ENCODE measurements at regions not wholly inside any gene's neighbourhood (a gene's known extent, or its start where the extent isn't known, plus 50 kb on each side); places are given as distances from the start of the nearest gene placed in this dataset.

DNA sequence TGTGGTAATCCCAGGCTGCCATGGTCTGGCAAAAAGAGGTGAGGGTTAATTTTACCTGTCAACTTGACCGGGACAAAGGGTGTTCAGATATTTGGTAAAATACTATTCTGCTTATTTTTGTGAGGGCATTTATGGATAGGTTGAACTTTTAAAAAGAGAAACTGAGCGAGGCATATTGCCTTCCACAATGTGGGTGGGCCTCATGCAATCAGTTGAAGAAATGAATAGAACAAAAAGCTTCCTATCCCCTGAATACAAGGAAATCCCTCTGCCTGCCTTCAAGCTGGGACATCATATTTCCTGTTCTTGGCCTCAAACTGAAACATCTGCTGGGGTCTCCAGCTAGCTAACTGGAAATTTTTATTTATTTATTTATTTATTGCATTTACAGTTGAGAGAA lies 734.7 kb downstream of the IRX1 start:
- intact Hi-C loops (cut with DNase I): no loop called here
- TF ChIP-seq, protein P1, sequence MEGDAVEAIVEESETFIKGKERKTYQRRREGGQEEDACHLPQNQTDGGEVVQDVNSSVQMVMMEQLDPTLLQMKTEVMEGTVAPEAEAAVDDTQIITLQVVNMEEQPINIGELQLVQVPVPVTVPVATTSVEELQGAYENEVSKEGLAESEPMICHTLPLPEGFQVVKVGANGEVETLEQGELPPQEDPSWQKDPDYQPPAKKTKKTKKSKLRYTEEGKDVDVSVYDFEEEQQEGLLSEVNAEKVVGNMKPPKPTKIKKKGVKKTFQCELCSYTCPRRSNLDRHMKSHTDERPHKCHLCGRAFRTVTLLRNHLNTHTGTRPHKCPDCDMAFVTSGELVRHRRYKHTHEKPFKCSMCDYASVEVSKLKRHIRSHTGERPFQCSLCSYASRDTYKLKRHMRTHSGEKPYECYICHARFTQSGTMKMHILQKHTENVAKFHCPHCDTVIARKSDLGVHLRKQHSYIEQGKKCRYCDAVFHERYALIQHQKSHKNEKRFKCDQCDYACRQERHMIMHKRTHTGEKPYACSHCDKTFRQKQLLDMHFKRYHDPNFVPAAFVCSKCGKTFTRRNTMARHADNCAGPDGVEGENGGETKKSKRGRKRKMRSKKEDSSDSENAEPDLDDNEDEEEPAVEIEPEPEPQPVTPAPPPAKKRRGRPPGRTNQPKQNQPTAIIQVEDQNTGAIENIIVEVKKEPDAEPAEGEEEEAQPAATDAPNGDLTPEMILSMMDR (IDR thresholded peaks at IDR 0.05): no peak
- Histone ChIP-seq H3K36me3 (no peaks in the 10 kb centered on the region), H3K4me1 (no peaks in the 10 kb centered on the region), H3K27ac (no peak overlapping the region), H3K9me3 (no peaks in the 10 kb centered on the region), H3K27me3 (no peaks in the 10 kb centered on the region), H3K4me3 (no peak overlapping the region), H3K9ac (ENCODE audit: low read depth in 2 of 2, low read length in 2 of 2) (no peak overlapping the region)
- DNase-seq: no peak

DNA sequence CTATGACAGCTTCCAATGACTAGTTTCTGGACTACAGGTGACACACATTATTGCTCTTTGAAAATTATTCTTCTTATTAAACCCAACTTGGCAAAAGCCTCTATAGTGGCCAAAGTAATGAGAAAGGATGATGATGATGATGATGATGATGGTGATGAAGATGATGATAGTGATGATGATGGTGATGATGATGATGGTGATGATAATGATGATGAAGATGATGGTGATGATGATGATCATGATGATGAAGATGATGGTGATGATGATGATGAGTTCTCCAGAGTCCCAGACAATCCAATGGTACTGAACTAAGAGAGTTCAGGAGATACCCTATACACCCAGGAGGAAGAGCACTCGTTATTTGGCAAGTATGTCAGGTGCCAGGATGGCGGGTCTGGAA lies 739.4 kb downstream of the IRX1 start:
- TF ChIP-seq, protein P1 (IDR thresholded peaks at IDR 0.05): no peak
- Histone ChIP-seq H3K27me3 (no peaks in the 10 kb centered on the region), H3K4me1 (no peaks in the 10 kb centered on the region), H3K36me3 (no peaks in the 10 kb centered on the region), H3K9me3 (no peaks in the 10 kb centered on the region), H3K9ac (ENCODE audit: low read depth in 2 of 2, low read length in 2 of 2) (no peak overlapping the region), H3K27ac (no peak overlapping the region), H3K4me3 (no peak overlapping the region)
- intact Hi-C loops (cut with DNase I): no loop called here
- no peak for DNase-seq

DNA sequence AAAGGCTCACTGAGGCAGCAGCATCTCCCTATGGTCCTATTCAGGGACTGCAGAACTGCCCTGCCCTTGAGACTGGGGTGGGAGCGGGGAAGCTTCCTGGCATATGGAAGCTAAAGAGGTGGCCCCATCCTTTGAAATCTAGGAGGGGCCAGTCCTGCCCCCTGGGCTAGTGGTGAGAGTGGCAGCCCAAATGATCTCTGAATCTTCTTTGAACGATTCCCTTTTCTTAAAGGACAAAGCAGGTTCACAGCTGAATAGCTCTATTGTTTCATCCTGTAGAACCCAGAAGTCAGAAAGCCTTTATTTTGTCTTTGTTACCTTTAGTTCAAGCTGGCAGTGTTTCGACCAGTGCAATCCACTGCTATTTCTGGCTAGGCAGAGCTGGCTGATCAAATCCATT lies 741.9 kb downstream of the IRX1 start:
- no peak overlapping the region for H3K9ac ChIP-seq (ENCODE audit: low read depth in 2 of 2, low read length in 2 of 2)
- H3K4me1 ChIP-seq: no peaks in the 10 kb centered on the region
- DNase-seq: no peak
- H3K27ac ChIP-seq: no peak overlapping the region
- H3K36me3 ChIP-seq: no peaks in the 10 kb centered on the region
- TF ChIP-seq, protein P1 (IDR thresholded peaks at IDR 0.05): no peak
- intact Hi-C loops (cut with DNase I): no loop called here
- no peaks in the 10 kb centered on the region for H3K9me3 ChIP-seq
- no peaks in the 10 kb centered on the region for H3K27me3 ChIP-seq
- H3K4me3 ChIP-seq: no peak overlapping the region

DNA sequence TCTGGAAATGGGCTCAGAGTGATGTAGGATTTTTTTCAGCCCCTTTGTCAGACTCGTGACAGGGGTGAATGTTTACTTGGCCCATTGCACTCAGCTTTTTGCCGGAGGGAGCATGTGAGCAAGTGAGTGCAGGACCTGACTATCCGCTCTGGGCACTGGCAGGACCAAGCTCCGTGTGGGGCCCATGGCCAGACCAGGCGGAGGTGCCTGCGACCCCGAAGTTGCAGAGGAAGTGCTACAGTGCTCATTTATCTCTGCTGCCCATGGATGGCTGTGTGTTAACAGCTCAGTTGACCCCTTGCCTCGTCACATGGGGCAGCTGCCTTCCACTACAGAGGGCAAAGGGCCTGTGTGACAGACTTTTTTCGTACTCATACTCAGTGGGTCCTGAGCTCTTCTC lies 744.3 kb downstream of the IRX1 start:
- intact Hi-C loops (cut with DNase I): no loop called here
- Histone ChIP-seq H3K9me3 (no peaks in the 10 kb centered on the region), H3K9ac (ENCODE audit: low read depth in 2 of 2, low read length in 2 of 2) (no peak overlapping the region), H3K4me1 (no peaks in the 10 kb centered on the region), H3K27ac (no peak overlapping the region), H3K36me3 (no peaks in the 10 kb centered on the region), H3K27me3 (no peaks in the 10 kb centered on the region), H3K4me3 (no peak overlapping the region)
- TF ChIP-seq, protein P1 (IDR thresholded peaks at IDR 0.05): no peak
- DNase-seq: no peak

DNA sequence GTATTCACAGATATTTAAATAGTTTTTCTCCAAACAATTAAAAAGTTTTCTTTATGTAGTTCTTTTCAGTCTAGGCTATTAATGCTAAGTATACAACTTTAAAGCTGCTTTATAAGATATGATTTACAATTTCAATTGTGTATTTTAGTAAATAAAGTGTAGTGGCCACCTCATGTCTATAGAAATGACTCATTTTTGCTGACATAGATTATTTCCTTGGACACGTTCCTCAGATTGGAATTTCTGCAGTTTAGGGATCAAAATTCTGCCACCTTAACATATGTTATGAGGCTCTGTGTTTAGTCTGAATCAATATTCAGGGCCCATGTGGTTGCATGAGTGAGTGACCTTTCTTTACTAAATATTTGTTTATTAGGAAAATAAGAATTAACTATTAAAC lies 750.2 kb downstream of the IRX1 start:
- Histone ChIP-seq H3K27ac (no peak overlapping the region), H3K27me3 (no peaks in the 10 kb centered on the region), H3K36me3 (no peaks in the 10 kb centered on the region), H3K4me3 (no peak overlapping the region), H3K4me1 (no peaks in the 10 kb centered on the region), H3K9me3 (no peaks in the 10 kb centered on the region), H3K9ac (ENCODE audit: low read depth in 2 of 2, low read length in 2 of 2) (no peak overlapping the region)
- intact Hi-C loops (cut with DNase I): no loop called here
- DNase-seq: no peak
- TF ChIP-seq, protein P1 (IDR thresholded peaks at IDR 0.05): no peak

DNA sequence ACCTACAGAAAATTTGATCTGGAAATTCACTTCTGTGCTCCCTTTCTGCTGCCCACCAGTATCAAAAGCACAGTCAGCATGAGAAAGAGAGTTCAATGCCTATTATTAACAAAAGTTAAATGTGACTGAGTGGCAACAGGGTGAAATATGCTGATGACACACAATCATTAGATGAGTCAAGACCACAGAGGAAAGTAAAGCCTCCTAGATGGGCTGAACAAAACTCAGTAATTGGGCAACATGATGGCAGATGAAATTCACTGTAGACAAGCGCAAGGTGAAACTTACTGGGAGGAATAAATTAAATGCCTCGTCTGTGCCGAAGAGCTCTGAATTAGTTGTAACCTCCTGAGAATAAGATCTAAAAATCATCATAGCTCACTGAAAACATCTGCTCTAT lies 752.8 kb downstream of the IRX1 start:
- H3K36me3 ChIP-seq: no peaks in the 10 kb centered on the region
- H3K27me3 ChIP-seq: no peaks in the 10 kb centered on the region
- no peak overlapping the region for H3K4me3 ChIP-seq
- no peak overlapping the region for H3K9ac ChIP-seq (ENCODE audit: low read depth in 2 of 2, low read length in 2 of 2)
- H3K4me1 ChIP-seq: no peaks in the 10 kb centered on the region
- TF ChIP-seq, protein P1 (IDR thresholded peaks at IDR 0.05): no peak
- no peak for DNase-seq
- no peak overlapping the region for H3K27ac ChIP-seq
- intact Hi-C loops (cut with DNase I): no loop called here
- H3K9me3 ChIP-seq: no peaks in the 10 kb centered on the region

All from colonic mucosa (tissue), 4 donors.